HepG2 (cell line): ENCODE measurements at regions not wholly inside any gene's neighbourhood (a gene's known extent, or its start where the extent isn't known, plus 50 kb on each side); places are given as distances from the start of the nearest gene placed in this dataset.

ENCODE experiments used
- ATAC-seq: fragments of 200-7000 bp; cut with Tn5 transposase; 3 replicates; pipeline ENCODE4 v1.9.1; 2020; ENCODE audit warnings: mild to moderate bottlenecking, moderate library complexity
- BruUV-seq: library from RNA; stranded (reverse); fragments of 400-500 nt; replicated peaks from 2 replicates; lab custom pipeline; 2021; lab: Mats Ljungman, UMichigan
- CTCF ChIA-PET: fragments of 300-600 bp; formaldehyde crosslinking; extraction: SDS; loops from one replicate; lab custom pipeline; 2021; ENCODE audit warnings: low total read pairs, inconsistent platforms, low intra/inter-chr PET ratio; lab: Yijun Ruan, JAX
- POLR2A ChIA-PET: fragments of 350-600 bp; sonication (Branson Sonifier 250); formaldehyde crosslinking; loops from one replicate; lab custom pipeline; 2020; ENCODE audit warnings: antibody characterized with exemption, inconsistent platforms; lab: Yijun Ruan, JAX
- DNase-seq: peaks from one replicate; pipeline ENCODE4 v3.0.0-alpha.2; 2015; ENCODE audit warnings: low spot score
- FAIRE-seq: peaks from 3 replicates; lab custom pipeline; 2011; peaks lifted over from hg19 to GRCh38; lab: Jason Lieb, UNC
- H2AFZ ChIP-seq: one replicate; pipeline ENCODE4 v1.6.1; 2011; ENCODE audit warnings: low read length, inconsistent platforms
- H3K27ac ChIP-seq: fragments of 300-600 bp; 3 replicates; pipeline ENCODE4 v1.8.0; 2011; ENCODE audit warnings: mixed run types, mild to moderate bottlenecking, mixed read lengths, low read length, inconsistent platforms; ENCODE audit not compliant: insufficient read depth; ENCODE audit errors: extremely low read length
- H3K27me3 ChIP-seq, 2 experiments: fragments of 200-600 bp in 1 of 2; 2 replicates in 1 of 2; 3 replicates in 1 of 2; pipeline versions ENCODE4 v1.6.0 to v1.8.0; 2011; ENCODE audit warnings: low read length in 2 of 2, mild to moderate bottlenecking in 2 of 2, moderate library complexity in 2 of 2, inconsistent platforms in 1 of 2; ENCODE audit not compliant: insufficient read depth in 2 of 2, control insufficient read depth in 1 of 2
- H3K36me3 ChIP-seq, 2 experiments: fragments of 200-600 bp in 1 of 2; replicated peaks in 1 of 2; 2 replicates in 1 of 2; 3 replicates in 1 of 2; pipeline versions ENCODE4 v1.5.1 to v1.8.0; 2011; ENCODE audit warnings: low read length in 2 of 2, inconsistent platforms in 1 of 2; ENCODE audit not compliant: insufficient read depth in 2 of 2, control insufficient read depth in 1 of 2
- H3K4me1 ChIP-seq: 2 replicates; pipeline ENCODE4 v1.5.1; 2012; ENCODE audit warnings: low read length, inconsistent platforms; ENCODE audit not compliant: insufficient read depth
- H3K4me2 ChIP-seq: 2 replicates; pipeline ENCODE4 v1.6.0; 2011; ENCODE audit warnings: low read depth, low read length, inconsistent platforms
- H3K4me3 ChIP-seq, 3 experiments: fragments of 200-600 bp in 1 of 3; sonication (generic), shearing (Covaris generic) in 1 of 3; replicated peaks in 1 of 3; 2 replicates each; pipeline ENCODE4 v1.5.1; 2011 to 2016; ENCODE audit warnings: low read length in 3 of 3, inconsistent platforms in 2 of 3, low read depth in 2 of 3, mild to moderate bottlenecking in 2 of 3, control low read depth in 1 of 3, mixed read lengths in 1 of 3; ENCODE audit not compliant: insufficient read depth in 1 of 3
- H3K79me2 ChIP-seq: one replicate; pipeline ENCODE4 v1.6.1; 2011; ENCODE audit warnings: low read length, inconsistent platforms; ENCODE audit not compliant: insufficient read depth
- H3K9ac ChIP-seq: 2 replicates; pipeline ENCODE4 v1.6.0; 2011; ENCODE audit warnings: mild to moderate bottlenecking, low read depth, low read length, inconsistent platforms; ENCODE audit not compliant: insufficient read depth
- H3K9me3 ChIP-seq: 2 replicates; pipeline ENCODE4 v1.5.1; 2012; ENCODE audit warnings: mild to moderate bottlenecking, low read length
- H4K20me1 ChIP-seq: 2 replicates; pipeline ENCODE4 v1.6.0; 2011; ENCODE audit warnings: inconsistent platforms, mild to moderate bottlenecking, low read length, moderate library complexity; ENCODE audit not compliant: insufficient read depth
- GATAD2A ChIP-seq: IDR thresholded peaks from 2 replicates; pipeline ENCODE4 v1.6.1; 2016
- JUND ChIP-seq: sonication (generic); formaldehyde crosslinking; IDR thresholded peaks from 2 replicates; pipeline ENCODE4 v1.8.0; 2022; ENCODE audit warnings: mild to moderate bottlenecking, missing genetic modification reagents
- KLF6 ChIP-seq: IDR thresholded peaks from 2 replicates; pipeline ENCODE4 v1.8.0; 2016; ENCODE audit warnings: missing biosample characterization, missing genetic modification reagents
- MLLT10 ChIP-seq: sonication (generic); formaldehyde crosslinking; IDR thresholded peaks from 2 replicates; pipeline ENCODE4 v1.4.0; 2020; ENCODE audit warnings: missing genetic modification reagents
- MTA1 ChIP-seq: sonication (generic); formaldehyde crosslinking; IDR thresholded peaks from 2 replicates; pipeline ENCODE4 v1.4.0; 2020; ENCODE audit warnings: missing genetic modification reagents, mild to moderate bottlenecking, borderline replicate concordance
- NFYB ChIP-seq: sonication (generic); formaldehyde crosslinking; IDR thresholded peaks from 2 replicates; pipeline ENCODE4 v1.4.0; 2020; ENCODE audit warnings: missing genetic modification reagents
- NR2F1 ChIP-seq, 2 experiments: fragments of 450-650 bp in 1 of 2; formaldehyde crosslinking in 1 of 2; IDR thresholded peaks; 2 replicates each; pipeline versions ENCODE4 v1.5.0 to v1.6.1; 2016 to 2020; ENCODE audit warnings: mild to moderate bottlenecking in 1 of 2, missing compliant biosample characterization in 1 of 2, missing genetic modification reagents in 1 of 2, moderate library complexity in 1 of 2
- NR2F6 ChIP-seq, 2 experiments: IDR thresholded peaks; 2 replicates each; pipeline ENCODE4 v1.6.1; 2016; ENCODE audit warnings: antibody characterized with exemption in 1 of 2, mild to moderate bottlenecking in 1 of 2
- RXRB ChIP-seq: IDR thresholded peaks from 2 replicates; pipeline ENCODE4 v1.6.1; 2016; ENCODE audit warnings: borderline replicate concordance, missing genetic modification reagents, missing compliant biosample characterization
- SOX13 ChIP-seq, 3 experiments: fragments of 450-650 bp in 1 of 3; sonication (generic) in 1 of 3; formaldehyde crosslinking in 1 of 3; IDR thresholded peaks in 2 of 3; conservative IDR thresholded peaks in 1 of 3; 2 replicates each; pipeline versions ENCODE4 v1.5.0 to v1.6.1; 2016 to 2020; ENCODE audit warnings: antibody characterized with exemption in 1 of 3, mild to moderate bottlenecking in 1 of 3, missing compliant biosample characterization in 1 of 3, missing genetic modification reagents in 1 of 3, moderate library complexity in 1 of 3
- ZFP41 ChIP-seq: sonication (generic); formaldehyde crosslinking; IDR thresholded peaks from 2 replicates; pipeline ENCODE4 v1.4.0; 2020; ENCODE audit warnings: mild to moderate bottlenecking, missing genetic modification reagents, borderline replicate concordance
- ZMYM4 ChIP-seq: sonication (generic); formaldehyde crosslinking; IDR thresholded peaks from 2 replicates; pipeline ENCODE4 v1.8.1; 2023; ENCODE audit warnings: mild to moderate bottlenecking, missing genetic modification reagents
- ZNF34 ChIP-seq: sonication (generic); formaldehyde crosslinking; IDR thresholded peaks from 2 replicates; pipeline ENCODE4 v1.4.0; 2020; ENCODE audit warnings: mild to moderate bottlenecking, missing genetic modification reagents, borderline replicate concordance
- ZNF619 ChIP-seq: sonication (generic); formaldehyde crosslinking; IDR thresholded peaks from 2 replicates; pipeline ENCODE4 v1.4.0; 2020; ENCODE audit warnings: mild to moderate bottlenecking, missing genetic modification reagents
- in situ Hi-C: cut with HindIII; loops from 2 replicates; pipeline ENCODE4 v1.10.0; 2017; ENCODE audit warnings: low pct_unique_long_range_greater_than_20kb; ENCODE audit not compliant: extremely low pct_ligation_motif_present
- intact Hi-C: fragments of 100-400 bp; cut with micrococcal nuclease; formaldehyde crosslinking; loops from one replicate; pipeline ENCODE4 v1.10.0; 2022; ENCODE audit not compliant: unreplicated experiment
- TF ChIP-seq, protein P1 (sequence below): sonication (generic); formaldehyde crosslinking; IDR thresholded peaks from 2 replicates; pipeline ENCODE4 v1.8.0; 2022; ENCODE audit warnings: missing genetic modification reagents, low read depth, mild to moderate bottlenecking, borderline replicate concordance
- TF ChIP-seq, protein P2 (sequence below): sonication (generic); formaldehyde crosslinking; IDR thresholded peaks from 2 replicates; pipeline ENCODE4 v1.4.0; 2020; ENCODE audit warnings: missing genetic modification reagents, borderline replicate concordance

DNA sequence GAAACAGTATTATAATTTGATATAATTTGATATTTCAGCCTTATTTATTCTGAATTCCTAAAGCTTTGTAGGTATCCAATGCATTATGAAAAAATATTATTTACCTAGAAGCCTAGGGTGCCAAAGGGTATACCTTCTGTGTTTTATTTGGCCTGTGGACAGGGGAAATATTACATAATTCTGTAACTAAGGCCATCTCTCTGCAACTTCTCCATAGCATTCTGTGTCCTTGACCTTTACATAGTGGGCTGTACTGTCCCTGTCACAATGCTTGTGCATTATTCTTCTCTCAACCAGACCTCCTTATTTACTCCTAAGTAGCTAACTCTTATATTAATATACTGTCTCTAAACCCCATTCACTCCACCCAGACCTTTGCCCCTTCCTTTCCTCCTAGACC is 57.0 kb upstream of the RANBP6 start:
- Histone ChIP-seq H3K4me3 (no peak overlapping the region), H2AFZ (no peak overlapping the region), H3K9me3 (no peaks in the 10 kb centered on the region), H3K27me3 (peaks cover 0 to 6% of the 10 kb centered on the region in 2 experiments; a peak in 1 of 5 replicates), H3K4me2 (no peak overlapping the region), H3K9ac (no peak overlapping the region), H3K79me2 (no peaks in the 10 kb centered on the region), H4K20me1 (no peaks in the 10 kb centered on the region), H3K36me3 (no peaks in the 10 kb centered on the region), H3K27ac (no peak overlapping the region), H3K4me1 (peaks cover 8% of the 10 kb centered on the region)
- CTCF ChIA-PET = no interaction called here
- BruUV-seq = no TSS peak
- DNase-seq (peak; percentile 11), FAIRE-seq (no peak), ATAC-seq (no peak)
- POLR2A ChIA-PET = no interaction called here
- intact Hi-C loops (no loop called here), in situ Hi-C loops (no loop called here)
- TF ChIP-seq ZMYM4 (CRISPR knock-in tag) = no peak
- TF ChIP-seq JUND (CRISPR knock-in tag) = no peak
- 0 out of 4 replicates have a peak, but pooled peaks of 1 of the 2 experiments have one; percentile 11 for TF ChIP-seq NR2F1 (CRISPR knock-in tag; IDR thresholded peaks at IDR 0.05)
- TF ChIP-seq GATAD2A (CRISPR knock-in tag) = 0 out of 2 replicates have a peak, but pooled peaks have one; percentile 14
- TF ChIP-seq SOX13 (IDR thresholded peaks at IDR 0.05) = no peak
- 0 out of 4 replicates have a peak, but pooled peaks of 1 of the 2 experiments have one; percentile 27 for TF ChIP-seq SOX13 (CRISPR knock-in tag; conservative IDR thresholded peaks at IDR 0.05 in 1 of 2, IDR thresholded peaks at IDR 0.05 in 1 of 2)
- TF ChIP-seq NR2F6 (IDR thresholded peaks at IDR 0.05) = peak; percentile 51; the same call in 1 of the 2 replicates
- peak; percentile 52 for TF ChIP-seq NR2F6 (CRISPR knock-in tag; IDR thresholded peaks at IDR 0.05)
- peak; percentile 31; the same call in 1 of the 2 replicates for TF ChIP-seq RXRB

DNA sequence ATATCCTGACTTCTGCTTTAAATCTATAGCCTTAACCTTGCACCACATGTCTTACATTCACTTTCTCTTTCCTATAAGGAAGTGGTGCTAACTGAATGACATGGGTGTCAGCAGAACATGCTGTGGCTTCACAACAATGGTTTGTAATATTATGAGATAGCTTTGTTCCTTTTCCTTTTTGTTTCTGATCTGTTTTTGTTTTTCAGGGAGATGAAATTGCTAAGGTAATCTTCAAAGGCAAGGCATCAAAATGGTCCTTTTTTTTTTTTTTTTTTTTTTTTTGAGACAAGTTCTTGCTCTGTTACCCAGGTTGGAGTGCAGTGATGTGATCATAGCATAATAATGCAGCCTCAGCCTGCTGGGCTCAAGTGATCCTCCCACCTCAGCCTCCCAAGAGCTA is 53.6 kb upstream of the RANBP6 start:
- ChIA-PET POLR2A (no interaction called here), CTCF (no interaction called here)
- DNase-seq = no peak
- Histone ChIP-seq H3K9me3 (no peaks in the 10 kb centered on the region), H3K4me1 (peaks cover 8% of the 10 kb centered on the region), H3K27me3 (no peaks in the 10 kb centered on the region), H4K20me1 (no peaks in the 10 kb centered on the region), H3K4me3 (no peak overlapping the region), H2AFZ (no peak overlapping the region), H3K79me2 (no peaks in the 10 kb centered on the region), H3K27ac (no peak overlapping the region), H3K4me2 (no peak overlapping the region), H3K36me3 (no peaks in the 10 kb centered on the region), H3K9ac (no peak overlapping the region)
- no peak for FAIRE-seq
- BruUV-seq = no TSS peak
- in situ Hi-C loops (no loop called here), intact Hi-C loops (no loop called here)
- no peak for ATAC-seq
- no peak for TF ChIP-seq MTA1
- no peak for TF ChIP-seq ZFP41
- no peak for TF ChIP-seq ZNF619
- no peak for TF ChIP-seq NFYB (CRISPR knock-in tag)
- TF ChIP-seq MLLT10 = no peak
- TF ChIP-seq, protein P1, sequence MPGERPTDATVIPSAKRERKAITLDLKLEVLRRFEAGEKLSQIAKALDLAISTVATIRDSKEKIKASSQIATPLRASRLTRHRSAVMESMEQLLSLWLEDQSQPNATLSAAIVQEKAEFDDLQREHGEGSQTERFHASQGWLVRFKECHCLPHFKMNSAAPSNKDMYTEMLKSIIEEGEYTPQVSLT (CRISPR knock-in tag) = no peak
- no peak for TF ChIP-seq KLF6 (CRISPR knock-in tag)
- TF ChIP-seq NR2F1 (CRISPR knock-in tag; IDR thresholded peaks at IDR 0.05) = no peak
- TF ChIP-seq ZNF34 (CRISPR knock-in tag) = no peak
- TF ChIP-seq, protein P2, sequence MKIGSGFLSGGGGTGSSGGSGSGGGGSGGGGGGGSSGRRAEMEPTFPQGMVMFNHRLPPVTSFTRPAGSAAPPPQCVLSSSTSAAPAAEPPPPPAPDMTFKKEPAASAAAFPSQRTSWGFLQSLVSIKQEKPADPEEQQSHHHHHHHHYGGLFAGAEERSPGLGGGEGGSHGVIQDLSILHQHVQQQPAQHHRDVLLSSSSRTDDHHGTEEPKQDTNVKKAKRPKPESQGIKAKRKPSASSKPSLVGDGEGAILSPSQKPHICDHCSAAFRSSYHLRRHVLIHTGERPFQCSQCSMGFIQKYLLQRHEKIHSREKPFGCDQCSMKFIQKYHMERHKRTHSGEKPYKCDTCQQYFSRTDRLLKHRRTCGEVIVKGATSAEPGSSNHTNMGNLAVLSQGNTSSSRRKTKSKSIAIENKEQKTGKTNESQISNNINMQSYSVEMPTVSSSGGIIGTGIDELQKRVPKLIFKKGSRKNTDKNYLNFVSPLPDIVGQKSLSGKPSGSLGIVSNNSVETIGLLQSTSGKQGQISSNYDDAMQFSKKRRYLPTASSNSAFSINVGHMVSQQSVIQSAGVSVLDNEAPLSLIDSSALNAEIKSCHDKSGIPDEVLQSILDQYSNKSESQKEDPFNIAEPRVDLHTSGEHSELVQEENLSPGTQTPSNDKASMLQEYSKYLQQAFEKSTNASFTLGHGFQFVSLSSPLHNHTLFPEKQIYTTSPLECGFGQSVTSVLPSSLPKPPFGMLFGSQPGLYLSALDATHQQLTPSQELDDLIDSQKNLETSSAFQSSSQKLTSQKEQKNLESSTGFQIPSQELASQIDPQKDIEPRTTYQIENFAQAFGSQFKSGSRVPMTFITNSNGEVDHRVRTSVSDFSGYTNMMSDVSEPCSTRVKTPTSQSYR = no peak
